Liver (tissue), 3 donors: ENCODE measurements at regions not wholly inside any gene's neighbourhood (a gene's known extent, or its start where the extent isn't known, plus 50 kb on each side); places are given as distances from the start of the nearest gene placed in this dataset.

Experiments
- EGR1 ChIP-seq, 2 donors: IDR thresholded peaks; 2 replicates each; pipeline ENCODE4 v1.6.1; 2016 to 2018; ENCODE audit warnings: antibody characterized with exemption in 2 of 2, low read depth in 2 of 2
- FOXA1 ChIP-seq: IDR thresholded peaks from 2 replicates; pipeline ENCODE4 v1.6.1; 2016; ENCODE audit warnings: antibody characterized with exemption
- HNF4G ChIP-seq: IDR thresholded peaks from 2 replicates; pipeline ENCODE4 v1.6.1; 2016; ENCODE audit warnings: antibody characterized with exemption
- JUND ChIP-seq, 2 donors: IDR thresholded peaks; 2 replicates each; pipeline ENCODE4 v1.6.1; 2016; ENCODE audit warnings: antibody characterized with exemption in 2 of 2
- MAX ChIP-seq: IDR thresholded peaks from 2 replicates; pipeline ENCODE4 v1.6.1; 2016; ENCODE audit warnings: antibody characterized with exemption
- RAD21 ChIP-seq, 2 donors: IDR thresholded peaks; 2 replicates each; pipeline ENCODE4 v1.6.1; 2016; ENCODE audit warnings: antibody characterized with exemption in 2 of 2, mild to moderate bottlenecking in 2 of 2
- YY1 ChIP-seq: IDR thresholded peaks from 2 replicates; pipeline ENCODE4 v1.6.1; 2016; ENCODE audit warnings: antibody characterized with exemption, mild to moderate bottlenecking
- TF ChIP-seq, protein P1 (sequence below): fragments of 150-350 bp; IDR thresholded peaks from 2 replicates; pipeline ENCODE4 v1.5.1; 2017; ENCODE audit warnings: improper control_type of control experiment, low read depth, low read length; ENCODE audit not compliant: missing input control
- TF ChIP-seq, protein P2 (sequence below): IDR thresholded peaks from 2 replicates; pipeline ENCODE4 v1.6.1; 2016; ENCODE audit warnings: antibody characterized with exemption, mild to moderate bottlenecking
- TF ChIP-seq, protein P3 (sequence below): IDR thresholded peaks from 2 replicates; pipeline ENCODE4 v1.6.1; 2016; ENCODE audit warnings: antibody characterized with exemption
- donor health status: healthy.
- donor health status: healthy.

DNA sequence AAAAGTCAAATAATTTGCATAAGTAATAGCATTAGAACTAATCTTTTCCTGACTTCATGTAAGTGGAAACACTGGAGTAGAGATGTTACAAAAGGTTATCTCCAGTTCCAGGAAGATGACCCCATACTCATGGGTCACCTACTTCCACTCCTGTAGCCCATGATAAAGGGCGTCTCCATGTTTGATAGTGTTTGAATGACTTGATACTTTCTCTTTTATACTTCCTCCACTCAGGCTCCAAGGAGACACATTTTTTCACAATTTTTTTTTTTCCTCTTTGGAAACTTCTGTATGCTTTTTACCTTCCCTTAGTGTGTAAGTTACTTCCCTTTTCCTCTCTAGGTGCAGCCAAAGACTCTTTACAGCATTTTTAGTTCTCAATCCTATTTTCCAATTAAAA lies 382.1 kb upstream of the B3GALT2 start:
- TF ChIP-seq EGR1 (IDR thresholded peaks at IDR 0.05; ENCODE audit: low read depth in 2 of 2) = no peak
- no peak for TF ChIP-seq YY1
- TF ChIP-seq FOXA1 = no peak
- TF ChIP-seq, protein P1, sequence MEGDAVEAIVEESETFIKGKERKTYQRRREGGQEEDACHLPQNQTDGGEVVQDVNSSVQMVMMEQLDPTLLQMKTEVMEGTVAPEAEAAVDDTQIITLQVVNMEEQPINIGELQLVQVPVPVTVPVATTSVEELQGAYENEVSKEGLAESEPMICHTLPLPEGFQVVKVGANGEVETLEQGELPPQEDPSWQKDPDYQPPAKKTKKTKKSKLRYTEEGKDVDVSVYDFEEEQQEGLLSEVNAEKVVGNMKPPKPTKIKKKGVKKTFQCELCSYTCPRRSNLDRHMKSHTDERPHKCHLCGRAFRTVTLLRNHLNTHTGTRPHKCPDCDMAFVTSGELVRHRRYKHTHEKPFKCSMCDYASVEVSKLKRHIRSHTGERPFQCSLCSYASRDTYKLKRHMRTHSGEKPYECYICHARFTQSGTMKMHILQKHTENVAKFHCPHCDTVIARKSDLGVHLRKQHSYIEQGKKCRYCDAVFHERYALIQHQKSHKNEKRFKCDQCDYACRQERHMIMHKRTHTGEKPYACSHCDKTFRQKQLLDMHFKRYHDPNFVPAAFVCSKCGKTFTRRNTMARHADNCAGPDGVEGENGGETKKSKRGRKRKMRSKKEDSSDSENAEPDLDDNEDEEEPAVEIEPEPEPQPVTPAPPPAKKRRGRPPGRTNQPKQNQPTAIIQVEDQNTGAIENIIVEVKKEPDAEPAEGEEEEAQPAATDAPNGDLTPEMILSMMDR = no peak
- TF ChIP-seq, protein P2, sequence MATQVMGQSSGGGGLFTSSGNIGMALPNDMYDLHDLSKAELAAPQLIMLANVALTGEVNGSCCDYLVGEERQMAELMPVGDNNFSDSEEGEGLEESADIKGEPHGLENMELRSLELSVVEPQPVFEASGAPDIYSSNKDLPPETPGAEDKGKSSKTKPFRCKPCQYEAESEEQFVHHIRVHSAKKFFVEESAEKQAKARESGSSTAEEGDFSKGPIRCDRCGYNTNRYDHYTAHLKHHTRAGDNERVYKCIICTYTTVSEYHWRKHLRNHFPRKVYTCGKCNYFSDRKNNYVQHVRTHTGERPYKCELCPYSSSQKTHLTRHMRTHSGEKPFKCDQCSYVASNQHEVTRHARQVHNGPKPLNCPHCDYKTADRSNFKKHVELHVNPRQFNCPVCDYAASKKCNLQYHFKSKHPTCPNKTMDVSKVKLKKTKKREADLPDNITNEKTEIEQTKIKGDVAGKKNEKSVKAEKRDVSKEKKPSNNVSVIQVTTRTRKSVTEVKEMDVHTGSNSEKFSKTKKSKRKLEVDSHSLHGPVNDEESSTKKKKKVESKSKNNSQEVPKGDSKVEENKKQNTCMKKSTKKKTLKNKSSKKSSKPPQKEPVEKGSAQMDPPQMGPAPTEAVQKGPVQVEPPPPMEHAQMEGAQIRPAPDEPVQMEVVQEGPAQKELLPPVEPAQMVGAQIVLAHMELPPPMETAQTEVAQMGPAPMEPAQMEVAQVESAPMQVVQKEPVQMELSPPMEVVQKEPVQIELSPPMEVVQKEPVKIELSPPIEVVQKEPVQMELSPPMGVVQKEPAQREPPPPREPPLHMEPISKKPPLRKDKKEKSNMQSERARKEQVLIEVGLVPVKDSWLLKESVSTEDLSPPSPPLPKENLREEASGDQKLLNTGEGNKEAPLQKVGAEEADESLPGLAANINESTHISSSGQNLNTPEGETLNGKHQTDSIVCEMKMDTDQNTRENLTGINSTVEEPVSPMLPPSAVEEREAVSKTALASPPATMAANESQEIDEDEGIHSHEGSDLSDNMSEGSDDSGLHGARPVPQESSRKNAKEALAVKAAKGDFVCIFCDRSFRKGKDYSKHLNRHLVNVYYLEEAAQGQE = no peak
- TF ChIP-seq HNF4G = no peak
- no peak for TF ChIP-seq JUND (IDR thresholded peaks at IDR 0.05)
- TF ChIP-seq MAX = no peak
- TF ChIP-seq, protein P3, sequence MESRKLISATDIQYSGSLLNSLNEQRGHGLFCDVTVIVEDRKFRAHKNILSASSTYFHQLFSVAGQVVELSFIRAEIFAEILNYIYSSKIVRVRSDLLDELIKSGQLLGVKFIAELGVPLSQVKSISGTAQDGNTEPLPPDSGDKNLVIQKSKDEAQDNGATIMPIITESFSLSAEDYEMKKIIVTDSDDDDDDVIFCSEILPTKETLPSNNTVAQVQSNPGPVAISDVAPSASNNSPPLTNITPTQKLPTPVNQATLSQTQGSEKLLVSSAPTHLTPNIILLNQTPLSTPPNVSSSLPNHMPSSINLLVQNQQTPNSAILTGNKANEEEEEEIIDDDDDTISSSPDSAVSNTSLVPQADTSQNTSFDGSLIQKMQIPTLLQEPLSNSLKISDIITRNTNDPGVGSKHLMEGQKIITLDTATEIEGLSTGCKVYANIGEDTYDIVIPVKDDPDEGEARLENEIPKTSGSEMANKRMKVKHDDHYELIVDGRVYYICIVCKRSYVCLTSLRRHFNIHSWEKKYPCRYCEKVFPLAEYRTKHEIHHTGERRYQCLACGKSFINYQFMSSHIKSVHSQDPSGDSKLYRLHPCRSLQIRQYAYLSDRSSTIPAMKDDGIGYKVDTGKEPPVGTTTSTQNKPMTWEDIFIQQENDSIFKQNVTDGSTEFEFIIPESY = no peak
- no peak for TF ChIP-seq RAD21 (IDR thresholded peaks at IDR 0.05)
